ENCODE measurements at regions not wholly inside any gene's neighbourhood (a gene's known extent, or its start where the extent isn't known, plus 50 kb on each side); places are given as distances from the start of the nearest gene placed in this dataset.

DNA sequence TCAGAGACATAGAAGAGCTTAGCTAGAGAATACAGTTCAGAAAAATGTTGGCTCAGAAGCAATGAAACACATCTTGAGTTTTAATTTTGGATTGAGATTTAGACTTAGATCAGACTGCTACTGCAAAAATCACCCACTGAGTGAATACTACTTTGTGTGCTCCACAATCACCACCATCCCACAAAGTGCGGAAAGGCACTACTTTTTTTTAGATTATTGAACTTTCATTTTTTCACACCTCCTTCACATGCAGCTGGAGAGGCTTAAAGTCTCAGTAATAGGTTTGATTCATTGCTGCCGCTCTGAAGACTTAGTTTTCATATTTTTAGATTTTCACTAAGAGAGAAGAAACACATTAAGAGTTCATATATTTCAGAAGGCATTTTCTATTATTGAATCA is 289.9 kb upstream of the PRR20A start:
- no peak for FAIRE-seq

DNA sequence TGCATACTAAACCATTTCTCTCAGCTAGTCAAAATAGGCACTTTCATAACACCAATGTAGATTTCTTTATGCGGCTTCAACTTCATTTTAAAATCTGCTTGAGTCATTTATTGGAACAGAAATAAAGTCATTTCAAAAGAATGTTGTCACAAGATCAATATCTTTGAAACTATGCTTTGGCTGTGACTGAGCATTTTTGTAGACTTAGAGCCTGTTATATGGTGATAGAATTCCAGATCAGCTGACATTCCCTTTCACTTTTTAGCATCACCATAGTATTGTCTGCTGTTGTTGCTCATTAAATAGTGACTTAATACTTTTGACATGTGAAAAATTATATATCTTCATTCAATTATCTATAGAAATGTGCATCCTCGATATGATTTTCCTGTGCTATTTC is 279.2 kb upstream of the PRR20A start:
- FAIRE-seq, result no peak

GRCh38 chr13:56864451-56864850 is 276.3 kb upstream of the PRR20A start:
- no peak for FAIRE-seq

DNA sequence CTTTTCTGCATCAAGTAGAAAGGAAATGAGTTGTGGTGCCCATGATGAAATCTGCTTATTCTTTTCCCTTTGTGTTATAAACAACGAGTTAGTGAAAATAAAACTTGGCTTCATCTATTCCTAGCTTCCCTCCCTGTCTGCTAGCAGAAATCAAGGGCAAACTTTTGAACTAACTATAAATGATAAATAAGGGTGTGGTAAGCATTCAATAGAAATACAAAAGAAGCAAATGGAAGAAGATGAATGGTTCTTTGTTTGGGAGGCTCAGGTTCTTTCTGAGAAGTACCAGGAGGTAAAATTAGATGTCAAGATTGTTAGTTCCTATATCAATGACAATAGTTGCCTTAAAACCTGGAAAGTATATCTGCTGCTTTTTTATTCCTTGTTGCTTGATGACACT is 275.3 kb upstream of the PRR20A start:
- FAIRE-seq, result no peak

- FAIRE-seq, result no peak
Observed at GRCh38 chr13:56869671-56870070, 271.0 kb upstream of the PRR20A start.

DNA sequence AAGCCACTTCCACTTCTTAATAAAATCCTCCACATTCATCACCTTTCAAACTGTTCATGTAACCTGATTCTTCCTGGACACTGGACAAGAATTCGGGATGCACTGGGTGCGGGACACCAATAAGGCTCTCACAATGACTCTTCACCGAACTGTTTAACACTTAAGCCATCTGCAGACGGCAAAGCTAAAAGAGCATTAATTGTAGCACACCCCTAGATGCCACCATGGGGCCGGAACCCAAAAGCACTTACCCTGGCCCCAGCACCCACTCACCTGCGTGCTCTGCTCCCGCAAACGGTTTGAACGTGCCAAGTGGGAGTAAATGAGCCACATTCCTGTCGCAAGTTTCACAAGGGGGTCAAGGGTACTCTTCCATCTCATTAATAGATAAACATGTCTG is 254.3 kb upstream of the PRR20A start:
- FAIRE-seq, result no peak

GRCh38 chr13:56888455-56888854 is 252.3 kb upstream of the PRR20A start:
- no peak for FAIRE-seq

DNA sequence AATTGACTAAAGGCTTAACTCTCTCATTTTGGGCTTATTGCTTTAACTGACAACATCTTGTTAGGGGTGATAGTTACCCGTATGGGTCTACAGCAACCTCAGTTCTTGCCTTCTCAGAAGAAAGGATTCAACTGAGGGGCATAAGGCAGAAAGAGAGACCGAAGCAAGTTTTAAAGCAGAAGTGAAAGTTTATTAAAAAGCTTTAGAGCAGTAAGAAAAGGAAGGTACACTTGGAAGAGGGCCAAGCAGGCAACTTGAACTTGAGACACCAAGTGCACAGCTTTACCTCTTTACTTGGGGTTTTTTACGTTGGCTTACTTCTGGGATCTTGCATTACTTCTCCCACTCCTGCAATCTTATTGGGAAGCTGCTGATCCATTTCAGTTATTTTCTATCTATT is 246.9 kb upstream of the PRR20A start:
- no peak for FAIRE-seq

DNA sequence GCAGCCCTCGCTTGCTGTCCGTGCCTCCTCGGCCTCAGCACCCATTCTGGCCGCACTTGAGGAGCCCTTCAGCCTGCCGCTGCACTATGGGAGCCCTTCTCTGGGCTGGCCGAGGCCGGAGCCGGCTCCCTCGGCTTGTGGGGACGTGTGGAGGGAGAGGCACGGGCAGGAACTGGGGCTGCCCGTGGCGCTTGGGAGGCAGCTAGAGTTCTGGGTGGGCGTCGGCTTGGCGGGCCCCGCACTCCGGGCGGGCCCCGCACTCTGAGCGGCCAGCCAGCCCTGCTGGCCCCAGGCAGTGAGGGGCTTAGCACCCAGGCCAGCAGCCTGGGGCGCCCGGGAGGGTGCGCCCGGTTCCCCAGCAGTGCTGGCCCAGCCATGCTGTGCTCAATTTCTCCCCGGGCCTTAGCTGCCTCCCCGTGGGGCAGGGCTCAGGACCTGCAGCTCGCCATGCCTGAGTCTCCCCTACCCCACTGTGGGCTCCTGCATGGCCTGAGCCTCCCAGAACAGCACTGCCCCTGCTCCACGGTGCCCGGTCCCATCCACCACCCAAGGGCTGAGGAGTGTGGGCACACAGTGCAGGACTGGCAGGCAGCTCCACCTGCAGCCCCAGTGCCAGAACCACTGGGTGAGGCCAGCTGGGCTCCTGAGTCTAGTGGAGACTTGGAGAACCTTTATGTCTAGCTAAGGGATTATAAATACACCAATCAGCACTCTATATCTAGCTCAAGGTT is 240.0 kb upstream of the PRR20A start:
- FAIRE-seq, result no peak

GRCh38 chr13:56902276-56902675 is 238.4 kb upstream of the PRR20A start:
- no peak for FAIRE-seq

DNA sequence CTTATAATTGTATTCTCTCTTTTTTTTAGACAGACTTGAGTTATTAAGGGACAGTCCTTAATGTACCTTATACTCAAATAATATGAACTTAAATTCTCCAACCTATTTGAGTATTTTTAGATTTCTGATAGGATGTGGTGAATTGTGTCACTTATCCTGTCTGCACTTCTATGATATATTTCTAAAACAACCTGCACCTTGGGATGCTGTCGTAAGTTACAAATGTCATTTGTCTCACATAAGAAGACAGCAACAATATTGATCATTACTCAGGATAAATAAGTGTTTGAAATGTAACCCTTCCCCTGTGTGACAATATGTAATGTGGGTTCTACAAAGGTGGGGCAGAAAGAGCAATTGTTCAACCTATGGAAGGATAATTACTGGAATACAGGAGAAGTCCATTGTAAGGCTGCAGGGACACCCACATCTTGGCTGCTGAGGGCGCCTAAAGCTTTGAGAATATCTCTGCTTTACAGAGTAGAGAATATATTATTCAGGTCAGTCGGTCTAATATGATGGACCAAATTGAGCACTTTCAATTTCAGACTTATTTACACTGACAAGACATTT is 236.9 kb upstream of the PRR20A start:
- no peak for FAIRE-seq

GRCh38 chr13:56906909-56907308 is 233.8 kb upstream of the PRR20A start:
- no peak for FAIRE-seq

DNA sequence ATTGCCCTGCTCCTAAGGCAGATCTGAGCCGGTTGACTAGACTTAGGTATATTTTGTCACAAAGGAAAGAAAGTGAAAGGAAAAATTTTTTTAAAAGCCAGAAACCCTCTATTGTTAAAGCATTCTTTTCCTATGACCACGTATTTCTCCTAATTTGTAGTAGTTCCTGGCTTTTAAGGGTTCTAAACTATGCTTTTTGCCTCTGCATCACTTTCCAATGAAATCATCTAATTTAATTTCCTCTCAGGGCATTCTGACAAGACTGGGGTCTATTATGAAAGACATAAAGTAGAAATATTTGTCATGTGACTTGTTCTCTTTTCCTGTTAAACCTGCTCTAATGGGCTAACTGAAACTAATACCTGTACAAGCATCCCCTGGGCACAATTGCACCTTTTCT is 233.0 kb upstream of the PRR20A start:
- no peak for FAIRE-seq

GRCh38 chr13:56909896-56910600 is 230.7 kb upstream of the PRR20A start:
- no peak for FAIRE-seq

DNA sequence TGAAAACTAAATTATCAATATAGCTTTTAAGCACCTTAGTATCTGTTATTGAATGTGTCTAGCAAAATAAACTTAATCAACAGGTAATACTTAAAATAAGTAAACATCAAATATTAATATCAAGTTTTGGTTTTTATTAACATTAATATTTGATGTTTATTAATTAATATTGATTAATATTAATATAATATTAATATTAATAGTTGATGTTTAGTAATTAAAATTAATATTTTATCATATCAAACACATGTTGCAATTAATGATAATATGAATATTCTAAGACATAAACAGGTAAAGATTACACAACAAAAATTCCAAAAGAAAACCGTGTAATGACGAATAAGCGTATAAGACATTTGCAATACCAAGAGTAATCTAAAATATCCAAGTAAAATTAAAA is 222.8 kb upstream of the PRR20A start:
- FAIRE-seq, result peak; percentile 89

GRCh38 chr13:56923626-56924140 is 217.0 kb upstream of the PRR20A start:
- FAIRE-seq, result no peak

GRCh38 chr13:56924401-56924800 is 216.3 kb upstream of the PRR20A start:
- no peak for FAIRE-seq

GRCh38 chr13:56932104-56932503 is 208.6 kb upstream of the PRR20A start:
- no peak for FAIRE-seq

DNA sequence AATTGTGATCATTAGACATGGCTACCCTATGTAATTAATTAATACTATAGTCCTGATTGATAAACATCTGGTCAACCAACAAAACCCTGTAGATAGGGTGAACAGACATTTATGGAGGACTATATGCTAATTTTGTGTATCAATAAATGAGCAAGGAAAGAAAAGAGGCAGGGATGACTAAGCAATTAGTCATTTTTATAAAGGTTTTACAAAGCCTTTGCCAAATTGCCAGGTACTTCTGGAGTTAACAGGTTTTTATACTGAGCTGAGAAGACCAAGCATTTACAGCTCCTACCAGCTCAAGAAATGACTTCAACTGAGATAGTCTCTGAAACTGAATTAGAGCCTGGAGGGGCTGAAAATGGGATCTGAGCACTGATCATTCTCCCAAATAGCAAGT is 186.8 kb upstream of the PRR20A start:
- no peak for FAIRE-seq

GRCh38 chr13:56975647-56976046 is 165.1 kb upstream of the PRR20A start:
- FAIRE-seq, result no peak

- no peak for FAIRE-seq
Observed at GRCh38 chr13:56980856-56981255, 159.9 kb upstream of the PRR20A start.

DNA sequence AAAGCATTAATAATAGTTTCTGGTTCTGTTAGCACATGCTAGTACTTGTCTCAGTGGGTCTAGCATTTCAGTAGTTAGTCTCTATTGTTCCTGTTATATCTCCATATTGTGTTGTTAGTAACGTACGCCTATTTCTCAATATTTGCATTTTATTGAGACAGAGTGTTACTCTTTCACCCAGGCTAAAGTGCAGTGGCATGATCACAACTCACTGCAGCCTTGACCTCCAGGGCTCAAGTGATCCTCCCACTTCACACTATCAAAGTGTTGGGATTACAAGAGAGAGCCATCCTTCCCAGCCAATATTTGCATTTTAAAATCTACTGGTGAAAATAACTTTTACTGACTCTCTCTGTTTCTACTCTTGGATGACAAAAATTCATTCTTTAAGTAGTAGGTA is 154.6 kb upstream of the PRR20A start:
- FAIRE-seq, result no peak

GRCh38 chr13:56988543-56988942 is 152.2 kb upstream of the PRR20A start:
- FAIRE-seq, result no peak

DNA sequence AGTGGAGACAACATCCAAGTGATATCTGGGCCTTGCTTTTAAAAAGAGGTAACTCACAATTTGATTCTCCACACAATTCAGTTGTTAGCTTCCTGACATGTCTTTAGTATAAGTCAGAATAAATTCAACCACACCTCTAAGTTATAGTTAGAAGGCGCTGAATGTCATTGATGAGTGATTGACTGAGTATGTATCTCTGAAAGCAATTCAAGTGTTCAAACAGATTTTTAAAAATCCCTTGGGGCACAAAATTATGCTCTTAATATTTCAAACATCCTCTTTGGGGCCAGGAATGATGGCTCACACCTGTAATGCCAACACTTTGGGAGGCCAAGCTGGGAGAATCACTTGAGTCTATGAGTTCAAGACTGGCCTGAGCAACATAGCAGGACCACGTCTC is 137.0 kb upstream of the PRR20A start:
- no peak for FAIRE-seq
